CD4-positive, alpha-beta T cell treated with Interleukin-6 for 4 hours (primary cell): ENCODE measurements at regions not wholly inside any gene's neighbourhood (a gene's known extent, or its start where the extent isn't known, plus 50 kb on each side); places are given as distances from the start of the nearest gene placed in this dataset.
"Not testable (repeated sequence)": the region's sequence is repeated elsewhere in the genome, so short reads cannot be mapped to it uniquely, and the experiment has no call there.

Experiments
- DNase-seq: peaks from one replicate; pipeline ENCODE4 v3.0.0-alpha.2; 2020; ENCODE audit warnings: mixed read lengths

- no peak for DNase-seq
Observed at GRCh38 chr5:143913008-143913752, 101.2 kb downstream of the HMHB1 start.

- no peak for DNase-seq
Observed at GRCh38 chr5:143914756-143915155, 102.8 kb downstream of the HMHB1 start.

GRCh38 chr5:143916451-143916850 lies 104.5 kb downstream of the HMHB1 start:
- no peak for DNase-seq

GRCh38 chr5:143918961-143919360 lies 107.0 kb downstream of the HMHB1 start:
- no peak for DNase-seq

GRCh38 chr5:143920772-143921171 lies 108.8 kb downstream of the HMHB1 start:
- no peak for DNase-seq

- no peak for DNase-seq
Observed at GRCh38 chr5:143921525-143922311, 109.8 kb downstream of the HMHB1 start.

GRCh38 chr5:143922718-143923117 lies 110.8 kb downstream of the HMHB1 start:
- DNase-seq = no peak

- DNase-seq = no peak
Observed at GRCh38 chr5:143923634-143924266, 111.8 kb downstream of the HMHB1 start.

GRCh38 chr5:143924311-143924978 lies 112.5 kb downstream of the HMHB1 start:
- no peak for DNase-seq

- not testable (repeated sequence) for DNase-seq
Observed at GRCh38 chr5:143924979-143925325, 113.0 kb downstream of the HMHB1 start.

GRCh38 chr5:143929486-143929885 lies 117.5 kb downstream of the HMHB1 start:
- no peak for DNase-seq

GRCh38 chr5:143930561-143930960 lies 118.6 kb downstream of the HMHB1 start:
- DNase-seq = no peak

- DNase-seq = no peak
Observed at GRCh38 chr5:143931476-143931875, 119.5 kb downstream of the HMHB1 start.

- no peak for DNase-seq
Observed at GRCh38 chr5:143931986-143932385, 120.0 kb downstream of the HMHB1 start.

GRCh38 chr5:143932584-143932983 lies 120.6 kb downstream of the HMHB1 start:
- no peak for DNase-seq

- no peak for DNase-seq
Observed at GRCh38 chr5:143933451-143933850, 121.5 kb downstream of the HMHB1 start.

- no peak for DNase-seq
Observed at GRCh38 chr5:143934821-143935220, 122.9 kb downstream of the HMHB1 start.

GRCh38 chr5:143938230-143938629 lies 126.3 kb downstream of the HMHB1 start:
- no peak for DNase-seq

- DNase-seq = no peak
Observed at GRCh38 chr5:143946837-143947236, 134.9 kb downstream of the HMHB1 start.

GRCh38 chr5:143947313-143947712 lies 135.4 kb downstream of the HMHB1 start:
- DNase-seq = no peak

GRCh38 chr5:143952809-143953208 lies 140.8 kb downstream of the HMHB1 start:
- no peak for DNase-seq

- DNase-seq = no peak
Observed at GRCh38 chr5:143953851-143954250, 141.9 kb downstream of the HMHB1 start.

GRCh38 chr5:143955141-143955540 lies 143.2 kb downstream of the HMHB1 start:
- no peak for DNase-seq
